ENCODE measurements at regions not wholly inside any gene's neighbourhood (a gene's known extent, or its start where the extent isn't known, plus 50 kb on each side); places are given as distances from the start of the nearest gene placed in this dataset.

DNA sequence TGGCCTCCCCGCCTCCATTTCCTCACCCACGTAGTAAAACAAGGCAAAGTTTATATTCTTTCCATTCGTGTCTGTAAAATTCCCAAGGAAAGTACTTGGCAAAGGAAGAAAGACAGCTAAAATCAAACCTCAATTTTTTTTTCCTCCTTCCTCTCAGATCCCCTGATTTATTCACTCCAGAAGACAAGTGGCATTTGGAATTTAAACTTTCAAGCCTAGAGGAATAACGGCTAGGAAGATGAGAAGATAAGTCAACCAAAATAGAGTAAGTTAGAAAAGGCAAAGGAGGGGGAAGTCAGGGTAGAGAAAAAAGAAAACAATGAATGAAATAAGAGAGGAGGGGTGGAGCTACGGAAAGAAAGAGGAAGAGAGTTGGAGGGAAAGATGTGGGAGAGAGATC is 198.9 kb upstream of the PIK3C3 start:
- no peak overlapping the region for H3K4me3 ChIP-seq (ENCODE audit: low read depth, low read length)

DNA sequence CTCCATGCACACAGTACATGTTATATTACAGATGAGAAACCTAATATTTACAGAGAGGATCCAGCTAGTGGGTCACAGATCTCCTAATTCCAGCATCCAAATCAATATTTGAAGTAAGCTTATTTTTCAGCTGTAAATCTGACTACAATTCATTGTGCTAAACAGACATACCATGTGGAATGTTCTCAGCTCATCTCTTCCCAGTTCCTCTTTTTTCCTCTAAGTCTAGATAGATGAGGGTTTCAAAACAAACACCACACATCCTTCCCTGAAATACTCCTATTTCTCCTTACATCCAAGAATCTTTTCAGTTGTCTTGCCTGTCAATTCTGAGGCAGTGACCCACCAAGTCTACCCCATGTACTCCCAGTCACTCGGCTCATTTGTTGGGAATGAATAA is 200.7 kb upstream of the PIK3C3 start:
- H3K4me3 ChIP-seq (ENCODE audit: low read depth, low read length), result no peak overlapping the region

DNA sequence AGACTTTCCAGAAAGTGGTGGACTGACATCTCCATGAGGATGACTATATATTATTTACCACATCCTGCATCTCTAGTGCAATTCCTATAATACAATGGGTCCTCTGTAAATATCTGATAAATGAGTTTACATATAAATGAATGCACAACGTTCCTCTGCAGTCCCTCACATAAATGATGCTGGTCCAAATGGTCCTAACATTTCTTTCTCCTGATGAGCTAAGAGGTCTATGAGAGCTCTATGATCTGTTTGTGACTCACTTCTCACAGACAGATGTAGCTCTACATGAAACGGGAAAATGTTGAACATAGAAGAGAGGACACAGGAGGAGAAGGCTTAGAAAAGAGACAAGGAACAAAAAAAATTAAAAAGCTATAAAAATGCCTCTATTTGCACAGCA is 201.2 kb upstream of the PIK3C3 start:
- no peak overlapping the region for H3K4me3 ChIP-seq (ENCODE audit: low read depth, low read length)

DNA sequence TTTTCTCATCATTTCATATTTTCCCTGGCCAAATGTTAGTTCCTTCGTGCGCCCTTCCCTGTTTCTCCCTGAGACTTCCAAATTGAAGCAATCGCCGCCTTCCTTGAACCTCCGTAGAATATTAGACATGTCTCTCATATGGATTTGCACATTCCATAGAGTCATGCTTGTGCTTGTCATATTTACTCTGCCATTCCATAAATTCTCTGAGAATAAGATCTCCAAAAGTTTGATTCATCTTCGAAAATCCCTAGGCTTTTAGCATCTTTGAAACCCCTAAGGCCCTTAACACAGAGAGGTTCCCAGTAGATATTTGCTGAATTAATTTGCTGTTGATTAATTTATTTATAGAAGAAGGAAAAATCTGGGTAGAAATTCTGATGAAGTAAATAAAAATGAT is 202.2 kb upstream of the PIK3C3 start:
- H3K4me3 ChIP-seq (ENCODE audit: low read depth, low read length), result no peak overlapping the region

DNA sequence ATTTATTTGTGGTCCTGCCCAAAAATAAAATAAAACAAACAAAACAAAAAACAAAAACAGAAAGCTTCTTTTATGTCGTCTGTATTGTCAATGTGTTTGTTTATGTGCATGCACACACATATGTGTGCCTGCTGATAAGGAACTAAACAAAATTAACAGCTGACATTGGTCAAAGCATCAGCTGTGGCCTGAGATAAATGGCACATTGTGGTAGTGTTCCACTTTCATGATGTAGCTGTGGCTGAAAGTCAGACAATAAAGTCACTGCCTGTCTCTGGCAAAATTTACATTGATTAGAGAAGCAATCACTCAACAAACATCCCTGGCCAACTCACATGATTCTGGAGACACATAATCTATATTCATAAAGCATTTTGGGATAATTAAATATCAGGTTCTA is 203.4 kb upstream of the PIK3C3 start:
- H3K4me3 ChIP-seq (ENCODE audit: low read depth, low read length), result no peak overlapping the region

DNA sequence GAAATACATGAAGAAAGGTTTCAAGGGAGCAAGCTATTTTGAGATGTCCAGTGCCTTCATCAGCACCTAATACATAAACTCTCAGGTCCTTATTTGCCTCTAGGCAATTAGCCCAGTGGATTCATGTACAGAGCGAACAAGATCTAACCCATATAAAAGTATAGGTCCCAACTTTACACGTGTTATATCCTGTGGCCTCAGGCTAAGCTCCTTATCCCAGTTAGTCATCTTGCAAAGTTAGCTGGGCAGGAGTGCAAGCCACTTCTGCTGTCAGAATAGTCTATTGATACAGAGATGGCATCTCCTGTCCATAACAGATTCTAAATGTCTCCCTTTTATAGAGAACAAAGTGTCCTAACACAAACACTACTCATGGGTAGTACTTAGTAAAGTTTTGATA is 203.9 kb upstream of the PIK3C3 start:
- H3K4me3 ChIP-seq (ENCODE audit: low read depth, low read length), result no peak overlapping the region

DNA sequence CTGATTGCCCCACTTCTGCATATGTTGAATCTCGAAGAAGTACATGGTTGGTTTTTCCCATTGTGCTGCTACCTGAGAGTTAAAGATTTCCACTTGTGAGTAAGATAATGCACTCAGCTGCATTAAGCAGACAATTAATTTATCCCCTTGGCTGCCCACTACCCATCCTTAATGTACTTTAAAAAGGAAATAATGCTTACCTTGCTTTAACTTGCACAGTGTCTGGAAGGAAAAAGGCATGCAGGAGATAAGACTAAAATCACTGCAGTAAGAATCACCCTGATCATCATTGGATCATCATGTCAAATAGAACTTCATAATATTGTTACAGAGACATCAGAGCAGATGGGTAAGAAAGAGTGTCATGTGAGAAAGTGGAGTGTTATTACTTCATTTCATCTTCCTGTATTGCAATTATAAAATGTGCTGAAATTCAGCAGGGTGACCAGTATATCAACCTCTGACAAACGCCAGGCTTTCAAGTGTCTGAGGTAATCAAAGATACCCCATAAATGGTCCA is 207.3 kb upstream of the PIK3C3 start:
- no peak overlapping the region for H3K4me3 ChIP-seq (ENCODE audit: low read depth, low read length)

DNA sequence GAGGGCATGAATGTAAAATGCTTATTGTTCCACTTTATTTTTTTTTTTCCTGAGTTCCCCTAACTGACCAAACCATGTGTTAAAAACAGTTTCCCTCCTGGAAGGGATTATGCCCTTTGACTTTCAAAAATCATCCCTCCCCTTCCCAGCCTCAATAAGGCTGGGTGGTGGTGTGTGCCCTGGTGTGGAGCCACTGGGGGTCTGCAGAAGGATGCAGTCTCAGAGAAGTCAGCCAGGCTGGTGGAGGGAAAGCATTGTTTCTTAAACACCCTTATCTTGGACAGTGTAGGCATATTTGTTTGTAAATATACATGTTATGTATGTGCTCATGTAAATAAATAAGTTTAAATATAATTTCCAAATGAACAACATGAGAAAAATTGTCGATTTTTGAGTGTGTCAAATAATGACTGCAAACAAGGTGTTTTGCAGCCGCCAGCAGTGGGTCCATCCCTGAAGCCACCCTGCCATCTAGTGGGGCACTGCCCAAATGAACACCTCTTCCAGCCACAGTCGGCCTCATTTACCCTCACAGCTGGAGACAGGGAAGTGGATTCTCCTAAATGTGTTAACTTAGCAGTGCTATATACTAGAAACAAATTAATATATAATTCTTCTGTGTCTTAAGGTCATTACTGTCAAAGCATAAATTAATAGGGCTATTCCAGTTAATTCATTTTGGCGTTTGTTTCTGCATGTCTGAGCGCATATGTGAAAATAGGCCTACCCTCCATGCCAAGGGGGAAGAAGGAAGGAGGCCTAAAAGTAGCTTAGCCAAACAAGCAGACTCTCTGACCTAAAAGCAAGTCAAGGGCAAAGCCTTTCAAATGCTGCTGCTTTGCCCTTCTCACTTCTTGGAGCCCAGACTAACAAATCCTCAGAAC is 209.6 kb upstream of the PIK3C3 start:
- H3K4me3 ChIP-seq (ENCODE audit: low read depth, low read length), result no peak overlapping the region

DNA sequence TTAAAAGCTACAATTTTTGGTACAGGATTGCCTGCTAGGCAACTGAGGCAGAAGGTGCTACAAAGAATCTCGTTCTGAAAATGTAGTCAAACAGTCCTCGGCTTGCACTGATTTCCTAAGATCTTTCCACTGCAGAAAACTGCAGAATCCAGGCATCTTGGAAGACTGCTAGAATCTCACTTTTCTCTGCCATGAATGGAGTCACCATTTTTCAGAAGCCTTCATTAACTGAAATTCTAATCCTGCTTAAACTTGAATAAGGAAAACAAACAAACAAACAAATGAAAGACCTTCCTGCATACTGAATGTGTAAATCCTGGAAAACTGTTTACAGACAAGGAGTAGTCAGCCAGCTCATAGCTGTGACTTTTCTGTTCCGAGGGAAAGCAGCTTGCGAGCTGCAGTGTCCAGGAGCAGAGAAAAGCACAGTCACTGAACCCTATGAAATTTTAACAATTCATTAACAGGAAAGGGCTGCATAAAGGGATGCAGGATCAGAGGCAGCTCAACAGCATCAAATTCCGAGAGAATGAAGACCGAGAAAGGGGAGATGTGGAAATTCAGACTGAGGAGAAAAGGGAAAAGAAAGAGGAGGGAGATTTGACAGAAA is 210.5 kb upstream of the PIK3C3 start:
- H3K4me3 ChIP-seq (ENCODE audit: low read depth, low read length), result no peak overlapping the region

DNA sequence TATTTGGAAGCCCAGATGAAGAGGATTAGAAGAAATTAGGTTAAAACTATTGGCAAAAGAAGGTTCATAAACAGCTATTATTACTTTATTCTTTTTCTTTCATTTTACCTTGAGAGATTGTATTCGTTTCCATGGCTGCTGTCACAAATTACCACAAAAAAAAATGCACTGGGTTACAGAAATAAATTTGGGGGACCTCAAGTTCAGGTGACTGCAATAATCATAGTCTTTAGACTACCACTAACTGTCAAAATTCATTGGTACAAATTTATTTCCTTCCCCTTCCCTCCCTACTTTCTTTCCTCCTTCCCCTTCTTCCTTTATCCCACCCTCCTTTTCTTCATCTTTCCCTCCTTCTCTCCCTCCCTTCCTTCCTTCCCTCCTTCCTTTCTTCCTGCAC is 217.8 kb upstream of the PIK3C3 start:
- no peak overlapping the region for H3K4me3 ChIP-seq (ENCODE audit: low read depth, low read length)

DNA sequence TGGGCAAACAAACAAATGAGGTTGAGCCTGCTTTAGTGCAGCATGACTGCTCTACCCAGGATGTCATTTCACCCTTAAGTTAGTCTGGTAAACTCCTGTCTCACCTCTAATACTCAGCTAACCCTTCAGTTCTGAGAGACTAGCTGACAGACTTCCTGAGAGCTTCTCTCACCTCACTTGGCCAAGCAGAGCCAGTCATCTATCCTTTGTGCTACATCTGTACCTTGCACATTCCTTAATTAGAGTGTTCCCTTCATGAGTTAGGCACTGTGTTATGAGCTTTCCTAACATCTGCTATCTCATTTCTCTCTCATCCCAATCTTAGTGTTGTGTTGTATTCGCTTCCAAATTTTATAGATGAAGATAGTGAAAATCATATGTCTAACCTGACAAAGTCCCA is 220.1 kb upstream of the PIK3C3 start:
- H3K4me3 ChIP-seq (ENCODE audit: low read depth, low read length), result no peak overlapping the region

DNA sequence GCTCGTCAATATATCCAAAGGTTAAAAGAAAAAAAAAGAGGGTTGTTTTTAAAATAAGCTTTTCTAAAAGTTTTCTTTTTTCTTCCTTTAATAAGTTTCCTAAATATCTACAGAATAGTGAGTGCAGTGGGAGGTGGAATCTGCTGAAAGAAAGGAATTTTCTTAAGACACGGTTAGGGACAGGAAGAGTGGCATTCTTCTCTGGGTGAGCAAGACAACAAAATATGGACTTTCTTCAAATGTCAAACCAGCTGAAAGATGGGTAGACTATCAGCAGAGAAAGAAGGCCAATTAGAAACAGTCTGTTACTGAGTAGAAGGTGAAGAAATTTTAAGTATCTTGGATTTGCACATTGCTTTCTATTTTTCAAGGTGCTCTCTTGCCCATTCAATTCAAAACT is 222.7 kb upstream of the PIK3C3 start:
- H3K4me3 ChIP-seq (ENCODE audit: low read depth, low read length), result no peak overlapping the region

DNA sequence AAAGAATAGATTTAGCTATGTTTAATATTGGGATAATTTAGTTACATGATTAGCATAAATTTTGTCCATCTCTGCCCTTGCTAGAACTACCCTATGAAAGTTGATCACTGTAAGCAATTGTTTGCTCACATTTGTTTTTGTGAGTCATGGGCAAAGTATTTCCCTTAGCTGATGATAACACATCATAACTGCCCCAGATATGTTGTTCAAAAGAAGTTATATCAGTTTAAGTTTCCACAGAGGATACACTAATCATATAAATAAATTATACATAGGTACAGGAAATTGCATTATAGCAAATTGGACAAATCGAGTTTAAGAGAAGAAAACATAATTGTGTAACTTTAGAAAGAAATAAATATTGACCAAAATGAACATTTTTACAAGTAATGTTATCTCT is 223.2 kb upstream of the PIK3C3 start:
- no peak overlapping the region for H3K4me3 ChIP-seq (ENCODE audit: low read depth, low read length)

DNA sequence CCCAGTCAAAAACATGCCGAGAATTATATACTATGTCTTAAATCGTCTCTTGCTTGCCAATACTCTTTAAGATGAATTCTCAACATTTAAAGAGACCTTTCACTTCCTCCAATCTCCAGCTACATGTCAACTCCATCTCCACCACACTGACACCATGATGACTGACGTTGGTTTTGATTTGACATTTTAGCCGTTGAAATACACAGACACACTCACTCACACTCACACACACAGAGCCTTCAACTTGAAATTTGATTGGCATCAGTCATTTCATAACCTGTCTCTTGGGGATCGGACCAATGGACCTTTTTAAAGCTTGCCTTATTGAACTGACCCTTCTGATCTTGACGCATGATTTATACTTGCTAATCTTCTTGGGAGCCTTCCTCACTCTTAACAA is 230.8 kb upstream of the PIK3C3 start:
- H3K4me3 ChIP-seq (ENCODE audit: low read depth, low read length), result no peak overlapping the region

DNA sequence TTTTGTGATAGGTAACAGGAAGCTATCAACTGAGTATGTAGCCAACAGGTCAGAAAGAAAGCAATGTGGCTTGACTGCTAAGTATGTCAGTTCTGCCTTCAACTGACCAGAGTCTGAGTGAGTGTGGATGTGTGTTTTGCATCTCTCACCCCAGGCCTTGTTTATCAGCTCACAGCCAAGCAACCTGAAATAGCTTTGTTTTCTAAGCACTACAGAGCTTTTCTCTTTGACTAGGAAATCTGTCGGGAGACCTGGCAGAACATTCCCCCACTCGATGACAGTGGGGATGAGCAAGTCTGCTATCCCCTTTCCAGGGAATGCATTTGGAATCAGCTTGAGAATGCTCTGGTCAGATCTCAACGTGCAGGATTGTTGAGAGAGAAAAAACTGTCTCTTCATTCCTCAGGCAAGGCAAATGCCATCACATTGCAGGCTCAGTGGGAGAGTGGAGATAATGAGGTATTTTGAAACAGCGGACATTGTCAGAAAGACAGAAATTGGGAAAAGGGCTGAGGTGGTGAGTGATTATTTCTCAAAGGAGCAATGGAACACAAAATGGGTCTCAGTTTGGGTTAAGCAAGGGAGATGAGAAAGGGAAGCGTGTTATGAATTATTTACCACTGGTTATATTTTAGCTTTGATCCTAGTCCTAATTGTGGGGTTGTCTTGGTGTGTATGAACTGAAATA is 233.8 kb upstream of the PIK3C3 start:
- no peak overlapping the region for H3K4me3 ChIP-seq (ENCODE audit: low read depth, low read length)

DNA sequence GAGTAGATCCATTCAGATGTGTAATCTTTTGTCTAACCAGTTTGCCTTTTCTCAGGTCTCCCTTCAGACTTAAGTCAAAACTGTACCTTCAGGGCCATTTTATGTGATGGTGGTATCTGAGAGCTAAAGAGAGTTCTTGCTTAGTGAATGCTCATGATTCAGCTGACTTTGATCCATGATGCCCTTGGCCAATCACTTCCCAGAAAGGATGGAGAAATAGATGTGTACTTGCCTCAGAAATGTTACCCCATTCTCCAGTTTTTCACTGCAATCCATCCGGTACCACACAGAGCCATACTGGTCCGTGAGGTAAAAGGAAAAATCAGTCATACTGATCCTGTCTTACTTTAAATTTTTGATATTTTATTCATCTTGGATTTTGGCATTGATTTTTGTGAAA is 234.8 kb upstream of the PIK3C3 start:
- H3K4me3 ChIP-seq (ENCODE audit: low read depth, low read length), result no peak overlapping the region

DNA sequence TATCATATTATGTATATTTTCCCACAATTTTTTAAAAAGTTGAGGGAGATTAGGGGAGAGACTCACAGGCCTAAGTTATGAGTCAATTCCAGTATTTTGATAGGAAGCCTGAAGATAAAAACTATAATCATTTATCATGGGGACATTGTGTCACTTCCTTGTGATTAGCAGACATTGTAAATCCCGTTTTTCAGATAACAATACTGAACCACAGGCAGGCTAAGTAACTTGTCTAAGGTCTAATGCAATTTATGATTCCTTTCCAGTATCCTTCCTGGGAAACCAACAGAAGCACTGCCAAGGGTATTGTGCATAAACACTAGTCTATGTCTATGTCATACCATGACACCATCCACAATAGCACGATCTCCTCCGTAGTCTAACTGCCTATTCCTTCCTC is 235.2 kb upstream of the PIK3C3 start:
- H3K4me3 ChIP-seq (ENCODE audit: low read depth, low read length), result no peak overlapping the region

DNA sequence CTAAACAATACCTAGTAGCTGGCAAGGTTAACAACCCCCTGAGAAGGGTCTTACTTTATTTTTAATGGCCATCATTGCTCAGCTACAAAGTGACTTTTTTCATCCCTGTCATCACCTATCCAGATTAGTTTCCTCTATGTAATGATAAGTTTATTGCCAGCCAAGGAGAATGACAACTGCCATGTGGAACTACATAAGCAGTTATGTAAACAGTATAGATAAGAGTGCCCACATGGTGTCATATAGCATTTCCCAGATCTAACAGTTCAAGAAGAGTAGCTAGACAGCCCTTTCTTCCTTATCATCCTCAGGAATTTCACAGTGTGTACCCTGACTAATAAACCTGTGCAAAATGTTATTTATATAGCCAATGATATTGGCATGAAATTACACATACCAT is 240.2 kb upstream of the PIK3C3 start:
- H3K4me3 ChIP-seq (ENCODE audit: low read depth, low read length), result no peak overlapping the region

DNA sequence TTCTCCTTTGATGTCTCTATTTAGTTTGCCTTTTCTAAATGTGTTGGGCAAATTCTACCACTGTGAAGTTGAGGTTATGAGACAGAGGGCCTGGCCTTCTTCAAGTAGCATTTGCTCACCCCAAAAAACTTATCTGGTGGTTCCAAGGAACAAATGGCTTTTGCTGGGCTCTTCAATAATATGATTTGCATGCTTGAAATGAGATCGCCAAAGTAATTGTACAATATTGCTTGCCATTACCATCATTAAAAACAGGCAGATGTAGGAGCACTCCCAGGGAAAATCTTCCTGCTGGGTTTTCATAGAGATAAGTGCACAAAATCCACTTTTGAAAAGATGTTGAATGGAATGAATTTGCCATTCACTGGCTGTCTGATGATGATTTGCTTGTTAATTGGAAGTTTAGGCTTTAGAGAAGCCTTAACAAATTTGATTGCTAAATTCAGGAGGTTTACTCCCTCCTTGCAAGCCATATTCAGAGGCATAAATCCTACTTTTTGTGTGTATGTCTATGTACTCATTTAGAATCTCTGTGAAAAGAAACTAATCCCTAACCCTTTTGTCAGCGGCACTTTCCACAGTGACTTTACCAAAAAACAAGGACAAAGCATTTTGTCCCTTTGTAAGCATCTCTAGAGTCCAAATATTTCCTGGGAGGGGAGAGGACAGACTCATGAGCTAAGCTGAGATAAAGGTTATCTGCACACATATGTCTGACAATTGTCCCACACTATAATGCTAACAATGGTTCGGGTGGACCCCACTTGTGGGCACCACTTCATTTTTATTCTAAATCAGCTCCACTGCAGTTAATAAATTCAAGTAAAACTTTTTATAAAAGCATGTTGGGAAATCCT is 240.8 kb upstream of the PIK3C3 start:
- H3K4me3 ChIP-seq (ENCODE audit: low read depth, low read length), result no peak overlapping the region

DNA sequence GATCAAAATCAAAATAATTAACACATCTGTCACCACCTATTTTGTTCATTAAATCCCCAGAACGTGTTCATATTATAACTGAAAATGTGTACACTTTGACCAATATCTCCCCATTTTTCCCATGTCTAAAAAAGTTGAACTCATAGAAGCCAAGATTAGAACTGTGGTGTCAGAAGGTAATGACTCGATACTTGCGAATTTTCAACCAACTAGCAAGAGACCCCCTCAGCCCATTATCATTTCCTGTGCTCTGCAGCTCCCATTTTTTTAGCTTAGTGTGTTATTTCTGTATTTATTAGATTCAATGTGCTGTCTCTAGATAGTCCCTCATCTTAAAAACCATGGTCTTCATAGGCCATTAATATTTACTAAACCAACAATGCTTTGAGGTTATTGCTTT is 248.7 kb upstream of the PIK3C3 start:
- H3K4me3 ChIP-seq (ENCODE audit: low read depth, low read length), result no peak overlapping the region
